K562 (cell line): ENCODE measurements at regions not wholly inside any gene's neighbourhood (a gene's known extent, or its start where the extent isn't known, plus 50 kb on each side); places are given as distances from the start of the nearest gene placed in this dataset.
A peak's percentile ranks its signal among the peaks of the same experiment; 100 is the strongest.

Experiments
- ATAC-seq: fragments of 200-7000 bp; cut with Tn5 transposase; 3 replicates; pipeline ENCODE4 v1.9.1; 2020; ENCODE audit warnings: moderate library complexity
- BruUV-seq: library from RNA; stranded (reverse); fragments of 400-500 nt; replicated peaks from 2 replicates; lab custom pipeline; 2021; lab: Mats Ljungman, UMichigan
- CTCF ChIA-PET: fragments of 300-600 bp; formaldehyde crosslinking; extraction: SDS; loops from one replicate; lab custom pipeline; 2021; ENCODE audit warnings: low intra/inter-chr PET ratio; lab: Yijun Ruan, JAX
- POLR2A ChIA-PET: fragments of 300-600, 350-650 bp; sonication (Branson Sonifier 250); formaldehyde crosslinking; extraction: SDS; loops from one replicate; lab custom pipeline; 2021; ENCODE audit warnings: antibody characterized with exemption, inconsistent platforms; lab: Yijun Ruan, JAX
- DNase-seq, 4 experiments: peaks; one replicate each; pipeline versions ENCODE4 v3.0.0 to v3.0.0-alpha.2; 2011 to 2018; ENCODE audit warnings: low spot score in 3 of 4, mixed read lengths in 3 of 4; ENCODE audit errors: extremely low read depth in 1 of 4
- FAIRE-seq: peaks from 2 replicates; lab custom pipeline; 2011; peaks lifted over from hg19 to GRCh38; lab: Jason Lieb, UNC
- H2AFZ ChIP-seq: 2 replicates; pipeline ENCODE4 v1.6.0; 2011; ENCODE audit warnings: low read depth, low read length, control low read depth, inconsistent platforms
- H3K27ac ChIP-seq: fragments of 200-600 bp; 3 replicates; pipeline ENCODE4 v1.8.0; 2011; ENCODE audit warnings: low read depth, mild to moderate bottlenecking, control low read depth, inconsistent platforms, low read length, moderate library complexity, mixed read lengths; ENCODE audit errors: extremely low read depth
- H3K27me3 ChIP-seq, 2 experiments: fragments of 300-600 bp in 1 of 2; 2 replicates in 1 of 2; 3 replicates in 1 of 2; pipeline versions ENCODE4 v1.6.0 to v1.8.0; 2011; ENCODE audit warnings: inconsistent platforms in 2 of 2, low read length in 2 of 2, mild to moderate bottlenecking in 1 of 2, mixed read lengths in 1 of 2, moderate library complexity in 1 of 2; ENCODE audit not compliant: control insufficient read depth in 2 of 2, insufficient read depth in 2 of 2
- H3K36me3 ChIP-seq: fragments of 300-600 bp; 3 replicates; pipeline ENCODE4 v1.8.0; 2011; ENCODE audit warnings: mild to moderate bottlenecking, low read length, inconsistent platforms; ENCODE audit not compliant: control insufficient read depth, insufficient read depth
- H3K4me1 ChIP-seq, 2 experiments: fragments of 200-600 bp in 1 of 2; replicated peaks in 1 of 2; 2 replicates in 1 of 2; 3 replicates in 1 of 2; pipeline versions ENCODE4 v1.5.1 to v1.8.0; 2011; ENCODE audit warnings: inconsistent platforms in 2 of 2, low read length in 2 of 2, mild to moderate bottlenecking in 1 of 2, mixed read lengths in 1 of 2, moderate library complexity in 1 of 2; ENCODE audit not compliant: control insufficient read depth in 2 of 2, insufficient read depth in 2 of 2
- H3K4me2 ChIP-seq: 2 replicates; pipeline ENCODE4 v1.6.1; 2011; ENCODE audit warnings: low read length, control low read depth, inconsistent platforms, mixed read lengths; ENCODE audit not compliant: insufficient read depth
- H3K4me3 ChIP-seq: fragments of 200-600 bp; sonication (generic), shearing (Covaris generic); 2 replicates; pipeline ENCODE4 v1.5.1; 2016; ENCODE audit warnings: control low read depth, inconsistent platforms
- H3K79me2 ChIP-seq: fragments of 200-600 bp; 3 replicates; pipeline ENCODE4 v1.8.0; 2011; ENCODE audit warnings: low read length, inconsistent platforms; ENCODE audit not compliant: control insufficient read depth, insufficient read depth
- H3K9ac ChIP-seq, 2 experiments: 2 replicates each; pipeline versions ENCODE4 v1.6.0 to v1.6.1; 2011; ENCODE audit warnings: low read depth in 2 of 2, low read length in 2 of 2, control low read depth in 1 of 2, inconsistent platforms in 1 of 2, mild to moderate bottlenecking in 1 of 2, mixed read lengths in 1 of 2; ENCODE audit not compliant: insufficient read depth in 1 of 2
- H3K9me1 ChIP-seq: one replicate; pipeline ENCODE4 v1.6.0; 2011; ENCODE audit warnings: inconsistent platforms, mild to moderate bottlenecking, low read length, moderate library complexity; ENCODE audit not compliant: control insufficient read depth, insufficient read depth
- H3K9me3 ChIP-seq: replicated peaks from 2 replicates; pipeline ENCODE4 v1.5.1; 2011; ENCODE audit warnings: low read depth, low read length, inconsistent platforms; ENCODE audit not compliant: control insufficient read depth, insufficient read depth
- H4K20me1 ChIP-seq: replicated peaks from 2 replicates; pipeline ENCODE4 v1.6.1; 2011; ENCODE audit warnings: low read length, inconsistent platforms, mixed read lengths; ENCODE audit not compliant: control insufficient read depth, insufficient read depth
- ARNT ChIP-seq, 2 experiments: fragments of 450-650 bp; IDR thresholded peaks; 2 replicates each; pipeline ENCODE4 v1.6.1; 2016; ENCODE audit warnings: mild to moderate bottlenecking in 1 of 2
- ETV1 ChIP-seq: fragments of 450-650 bp; conservative IDR thresholded peaks from 2 replicates; pipeline ENCODE4 v1.6.1; 2016; ENCODE audit warnings: missing genetic modification characterization, control low read depth, low read depth, missing compliant biosample characterization
- FOXA3 ChIP-seq, 2 experiments: fragments of 450-650 bp in 1 of 2; sonication (generic) in 1 of 2; formaldehyde crosslinking; IDR thresholded peaks in 1 of 2; conservative IDR thresholded peaks in 1 of 2; 2 replicates each; pipeline versions ENCODE4 v1.4.0 to v1.8.0; 2020 to 2022; ENCODE audit warnings: mild to moderate bottlenecking in 2 of 2, missing genetic modification reagents in 1 of 2
- FOXM1 ChIP-seq, 2 experiments: fragments of 450-650 bp in 1 of 2; sonication (generic) in 1 of 2; formaldehyde crosslinking in 1 of 2; IDR thresholded peaks; 2 replicates each; pipeline versions ENCODE4 v1.6.1 to v1.9.0; 2017 to 2022; ENCODE audit warnings: low read depth in 2 of 2, mild to moderate bottlenecking in 2 of 2, missing genetic modification reagents in 1 of 2, moderate library complexity in 1 of 2
- GATA2 ChIP-seq: sonication (generic); formaldehyde crosslinking; IDR thresholded peaks from 2 replicates; pipeline ENCODE4 v1.4.0; 2020; ENCODE audit warnings: mild to moderate bottlenecking, missing genetic modification reagents
- HNRNPK ChIP-seq: fragments of 200-400 bp; formaldehyde crosslinking; IDR thresholded peaks from one replicate; pipeline ENCODE4 v1.6.1; 2018; ENCODE audit warnings: mild to moderate bottlenecking, low read depth, low read length; ENCODE audit not compliant: poor library complexity, severe bottlenecking
- ILF3 ChIP-seq: fragments of 450-650 bp; IDR thresholded peaks from 2 replicates; pipeline ENCODE4 v1.6.1; 2018; ENCODE audit warnings: antibody characterized with exemption, mild to moderate bottlenecking, moderate library complexity, borderline replicate concordance
- IRF2 ChIP-seq: sonication (generic); formaldehyde crosslinking; IDR thresholded peaks from 2 replicates; pipeline ENCODE4 v1.8.1; 2022; ENCODE audit warnings: mild to moderate bottlenecking, missing genetic modification reagents
- KAT8 ChIP-seq: fragments of 450-650 bp; IDR thresholded peaks from 2 replicates; pipeline ENCODE4 v1.6.1; 2016; ENCODE audit warnings: low read depth, mild to moderate bottlenecking
- NR4A1 ChIP-seq, 2 experiments: fragments of 250-450 bp in 1 of 2; fragments of 450-650 bp in 1 of 2; sonication (Bioruptor Pico) in 1 of 2; IDR thresholded peaks; 2 replicates each; pipeline versions ENCODE4 v1.4.0 to v1.6.1; 2016 to 2020; ENCODE audit warnings: mild to moderate bottlenecking in 2 of 2, missing compliant biosample characterization in 1 of 2, missing genetic modification characterization in 1 of 2, moderate library complexity in 1 of 2
- POU5F1 ChIP-seq: fragments of 150-350 bp; IDR thresholded peaks from 2 replicates; pipeline ENCODE4 v1.6.1; 2014; ENCODE audit warnings: borderline replicate concordance, low read length, low read depth, mild to moderate bottlenecking; ENCODE audit not compliant: partially characterized antibody
- SRSF9 ChIP-seq: fragments of 200-400 bp; formaldehyde crosslinking; IDR thresholded peaks from 2 replicates; pipeline ENCODE4 v1.6.1; 2017; ENCODE audit warnings: low read depth, low read length, borderline replicate concordance
- TARDBP ChIP-seq: fragments of 450-650 bp; IDR thresholded peaks from 2 replicates; pipeline ENCODE4 v1.6.1; 2016
- TCFL5 ChIP-seq: fragments of 250-450 bp; sonication (Bioruptor Pico); conservative IDR thresholded peaks from 2 replicates; pipeline ENCODE4 v1.6.1; 2021; ENCODE audit warnings: mild to moderate bottlenecking, moderate library complexity, matching md5 sums
- ZNF324 ChIP-seq: fragments of 250-450 bp; sonication (Bioruptor Pico); IDR thresholded peaks from 2 replicates; pipeline ENCODE4 v1.4.0; 2020; ENCODE audit warnings: mild to moderate bottlenecking
- ZNF445 ChIP-seq: fragments of 250-450 bp; sonication (Bioruptor Pico); IDR thresholded peaks from 2 replicates; pipeline ENCODE4 v1.4.0; 2020; ENCODE audit warnings: low read depth, mild to moderate bottlenecking, moderate library complexity
- ZNF695 ChIP-seq: fragments of 450-650 bp; formaldehyde crosslinking; IDR thresholded peaks from 2 replicates; pipeline ENCODE4 v1.4.0; 2020; ENCODE audit warnings: mild to moderate bottlenecking, moderate library complexity
- WGBS: fragments of 100-300 bp; shearing (Covaris generic); methylation state at CpG from one replicate; pipeline ENCODE4 v1.1.6; 2016; ENCODE audit warnings: low coverage, mixed read lengths; ENCODE audit not compliant: insufficient coverage; ENCODE audit errors: missing lambda C conversion rate; 5-methylcytosine and 5-hydroxymethylcytosine counted together
- in situ Hi-C: fragments of 300-500 bp; cut with MboI; formaldehyde crosslinking; loops from 4 replicates; pipeline ENCODE4 v1.15.0; 2018; ENCODE audit warnings: inconsistent platforms, mixed read lengths
- intact Hi-C: fragments of 100-400 bp; cut with micrococcal nuclease; formaldehyde crosslinking; loops from 2 replicates; pipeline ENCODE4 v1.14.2; 2022

GRCh38 chr12:92335831-92336230 lies 190.2 kb upstream of the BTG1 start:
- intact Hi-C loops: no loop called here
- H3K4me2 ChIP-seq: no peak overlapping the region
- H2AFZ ChIP-seq: no peak overlapping the region
- TF ChIP-seq SRSF9 (no peak), TARDBP (no peak), ETV1 (no peak), KAT8 (no peak), ZNF695 (CRISPR knock-in tag) (no peak), TCFL5 (CRISPR knock-in tag) (no peak), GATA2 (CRISPR knock-in tag) (no peak), ZNF324 (CRISPR knock-in tag) (no peak), ILF3 (no peak), FOXM1 (IDR thresholded peaks at IDR 0.05; ENCODE audit: low read depth) (no peak), FOXM1 (CRISPR knock-in tag; IDR thresholded peaks at IDR 0.05; ENCODE audit: low read depth) (no peak), HNRNPK (no peak), ARNT (IDR thresholded peaks at IDR 0.05) (no peak), IRF2 (CRISPR knock-in tag) (no peak), POU5F1 (no peak), NR4A1 (CRISPR knock-in tag; IDR thresholded peaks at IDR 0.05) (no peak), NR4A1 (tag; IDR thresholded peaks at IDR 0.05) (no peak), ZNF445 (CRISPR knock-in tag) (no peak), FOXA3 (CRISPR knock-in tag; conservative IDR thresholded peaks at IDR 0.05 in 1 of 2, IDR thresholded peaks at IDR 0.05 in 1 of 2) (no peak)
- no peaks in the 10 kb centered on the region for H3K9me3 ChIP-seq
- H3K79me2 ChIP-seq: no peaks in the 10 kb centered on the region
- no peak overlapping the region for H3K4me3 ChIP-seq
- FAIRE-seq: peak; percentile 26
- no peak overlapping the region for H3K9ac ChIP-seq
- no peak overlapping the region for H3K27ac ChIP-seq
- DNase-seq: no peak
- H3K4me1 ChIP-seq: peaks cover 4 to 17% of the 10 kb centered on the region in 2 experiments; a peak in 4 of 5 replicates
- no peaks in the 10 kb centered on the region for H3K27me3 ChIP-seq
- POLR2A ChIA-PET: interaction anchor here (1.3 kb wide), 1 partner anchor 191 kb away, joined by 3 read pairs; no protein-coding TSS in a partner anchor
- 77% methylated on average over 4 of the region's 4 CpGs for WGBS
- no peak for ATAC-seq
- no peaks in the 10 kb centered on the region for H3K36me3 ChIP-seq
- in situ Hi-C loops: no loop called here
- BruUV-seq: no TSS peak
- H3K9me1 ChIP-seq: no peaks in the 10 kb centered on the region
- CTCF ChIA-PET: no interaction called here
- H4K20me1 ChIP-seq: no peaks in the 10 kb centered on the region
